ENCODE measurements at regions not wholly inside any gene's neighbourhood (a gene's known extent, or its start where the extent isn't known, plus 50 kb on each side); places are given as distances from the start of the nearest gene placed in this dataset.

GRCh38 chr4:89590128-89590527, 246.8 kb downstream of the SNCA start:
- TF ChIP-seq POLR2AphosphoS5 (IDR thresholded peaks at IDR 0.05; ENCODE audit: insufficient read depth, low read depth, low read length) (no peak), POLR2A (IDR thresholded peaks at IDR 0.05; ENCODE audit: low read depth, low read length) (no peak), CTCF (IDR thresholded peaks at IDR 0.05; ENCODE audit: extremely low read depth in 1 of 2, insufficient read depth in 1 of 2, low read depth in 1 of 2, low read length in 2 of 2) (no peak), MYC (IDR thresholded peaks at IDR 0.05; ENCODE audit: low read depth, low read length) (no peak), EZH2 (IDR thresholded peaks at IDR 0.05; ENCODE audit: borderline replicate concordance, low read depth, low read length, severe bottlenecking) (no peak), MAX (IDR thresholded peaks at IDR 0.05; ENCODE audit: insufficient read depth, insufficient read length) (no peak), JUN (IDR thresholded peaks at IDR 0.05; ENCODE audit: borderline replicate concordance, insufficient read depth, insufficient read length, low read depth) (no peak), FOS (IDR thresholded peaks at IDR 0.05; ENCODE audit: borderline replicate concordance, insufficient read depth, low read length) (no peak), GATA2 (IDR thresholded peaks at IDR 0.05; ENCODE audit: insufficient read depth, insufficient read length, low read depth, low read length) (no peak)
